ENCODE measurements at regions not wholly inside any gene's neighbourhood (a gene's known extent, or its start where the extent isn't known, plus 50 kb on each side); places are given as distances from the start of the nearest gene placed in this dataset.

DNA sequence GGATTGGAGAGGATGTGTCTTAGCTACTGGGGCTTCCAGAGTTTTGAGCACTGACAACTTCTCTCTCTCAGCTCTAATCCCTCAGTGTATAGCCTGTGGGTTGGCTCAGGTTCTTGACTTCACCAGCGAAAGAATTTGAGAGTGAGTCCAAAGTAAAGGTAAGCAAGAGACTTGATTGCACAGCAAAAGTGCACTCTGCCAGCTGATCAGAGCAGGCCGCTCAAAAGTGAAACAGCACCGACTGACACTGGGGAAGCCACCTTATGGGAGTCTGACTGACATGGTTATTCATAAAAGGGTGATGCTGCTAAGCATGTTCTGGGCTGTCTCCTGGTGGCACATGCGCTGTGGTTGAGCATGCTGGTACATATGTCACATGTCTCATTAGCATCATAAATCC is 389.5 kb downstream of the CBLN4 start:
- Histone ChIP-seq H3K36me3 (ENCODE audit: control insufficient read depth in 2 of 2, insufficient read depth in 2 of 2, low read length in 1 of 2) (no peaks in the 10 kb centered on the region), H3K4me1 (ENCODE audit: control insufficient read depth, insufficient read depth, low read length) (no peaks in the 10 kb centered on the region), H3K27me3 (replicated peaks in 1 of 2; ENCODE audit: control insufficient read depth in 2 of 2, insufficient read depth in 2 of 2, low read length in 1 of 2) (no peaks in the 10 kb centered on the region), H3K27ac (ENCODE audit: control insufficient read depth, insufficient read depth) (no peak overlapping the region), H3K4me2 (ENCODE audit: control insufficient read depth, insufficient read depth) (no peak overlapping the region), H4K20me1 (ENCODE audit: control insufficient read depth, insufficient read depth) (no peaks in the 10 kb centered on the region), H3K9me3 (replicated peaks; ENCODE audit: control insufficient read depth, insufficient read depth, low read length) (no peaks in the 10 kb centered on the region), H3K9ac (ENCODE audit: control insufficient read depth, insufficient read depth, low read length) (no peak overlapping the region), H3K79me2 (ENCODE audit: control insufficient read depth, insufficient read depth, low read length) (no peaks in the 10 kb centered on the region), H3K4me3 (no peak overlapping the region), H2AFZ (ENCODE audit: control insufficient read depth, low read depth, low read length) (no peak overlapping the region)
- intact Hi-C loops (cut with micrococcal nuclease; ENCODE audit: unreplicated experiment) (no loop called here), in situ Hi-C loops (cut with MboI) (no loop called here)
- ChIA-PET POLR2A (no interaction called here), RAD21 (ENCODE audit: unreplicated experiment) (no interaction called here), CTCF (no interaction called here), SMC1A (ENCODE audit: uncharacterized antibody, unreplicated experiment) (no interaction called here)
- TF ChIP-seq DPF2 (IDR thresholded peaks at IDR 0.05), result no peak
- TF ChIP-seq HDGF (IDR thresholded peaks at IDR 0.05), result no peak
- no peak for TF ChIP-seq SMAD1 (IDR thresholded peaks at IDR 0.05; ENCODE audit: low read depth, partially characterized antibody)
- no peak for TF ChIP-seq BCL11A (IDR thresholded peaks at IDR 0.05; ENCODE audit: low read depth, low read length)
- no peak for TF ChIP-seq NFIC (IDR thresholded peaks at IDR 0.05; ENCODE audit: low read depth, low read length)
- no peak for TF ChIP-seq MEF2A (IDR thresholded peaks at IDR 0.05; ENCODE audit: insufficient read depth, low read depth, low read length)
- TF ChIP-seq RB1 (IDR thresholded peaks at IDR 0.05; ENCODE audit: borderline replicate concordance), result no peak
- TF ChIP-seq MEF2B (IDR thresholded peaks at IDR 0.05; ENCODE audit: partially characterized antibody, poor library complexity, severe bottlenecking), result no peak
- no peak for TF ChIP-seq TCF12 (IDR thresholded peaks at IDR 0.05; ENCODE audit: low read depth, low read length)
- FAIRE-seq (no peak), ATAC-seq (no peak), DNase-seq (ENCODE audit: low read depth, low spot score) (no peak)
- BruUV-seq (replicated peaks), result no TSS peak
- 46% methylated on average over 4 of the region's 4 CpGs for WGBS (ENCODE audit: insufficient coverage, insufficient replicate concordance, low lambda C conversion rate, missing lambda C conversion rate)

DNA sequence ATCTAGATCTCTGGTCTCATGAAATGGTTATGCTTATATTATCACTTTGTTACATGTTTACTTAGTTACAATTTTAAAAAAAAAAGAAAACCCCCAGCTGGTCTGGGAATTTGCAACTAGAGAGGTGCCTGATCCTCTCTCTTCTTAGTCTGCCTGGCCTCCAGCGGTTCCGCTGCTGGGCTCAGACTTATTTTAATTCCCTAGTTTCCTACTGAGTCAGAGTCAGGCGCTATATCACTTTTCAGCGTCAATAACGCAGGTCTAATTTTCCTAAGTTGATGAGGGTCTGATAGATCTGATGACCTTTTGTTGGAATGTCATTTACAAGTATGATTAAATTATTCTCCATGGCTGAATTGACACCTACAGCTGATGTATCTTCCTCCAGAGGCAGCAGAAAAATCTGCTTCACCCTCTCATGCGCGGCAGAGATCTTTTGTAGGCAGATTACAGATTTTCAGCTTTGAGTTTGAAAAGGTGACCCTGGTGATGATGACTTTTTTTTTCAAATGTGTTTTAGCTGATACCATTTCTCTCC is 391.0 kb downstream of the CBLN4 start:
- in situ Hi-C loops (cut with MboI) (no loop called here), intact Hi-C loops (cut with micrococcal nuclease; ENCODE audit: unreplicated experiment) (no loop called here)
- Histone ChIP-seq H2AFZ (ENCODE audit: control insufficient read depth, low read depth, low read length) (no peak overlapping the region), H3K36me3 (ENCODE audit: control insufficient read depth in 2 of 2, insufficient read depth in 2 of 2, low read length in 1 of 2) (no peaks in the 10 kb centered on the region), H3K4me3 (no peak overlapping the region), H3K9ac (ENCODE audit: control insufficient read depth, insufficient read depth, low read length) (no peak overlapping the region), H3K27ac (ENCODE audit: control insufficient read depth, insufficient read depth) (no peak overlapping the region), H3K4me2 (ENCODE audit: control insufficient read depth, insufficient read depth) (no peak overlapping the region), H3K9me3 (replicated peaks; ENCODE audit: control insufficient read depth, insufficient read depth, low read length) (no peaks in the 10 kb centered on the region), H3K79me2 (ENCODE audit: control insufficient read depth, insufficient read depth, low read length) (no peaks in the 10 kb centered on the region), H3K27me3 (replicated peaks in 1 of 2; ENCODE audit: control insufficient read depth in 2 of 2, insufficient read depth in 2 of 2, low read length in 1 of 2) (no peaks in the 10 kb centered on the region), H4K20me1 (ENCODE audit: control insufficient read depth, insufficient read depth) (no peaks in the 10 kb centered on the region), H3K4me1 (ENCODE audit: control insufficient read depth, insufficient read depth, low read length) (no peaks in the 10 kb centered on the region)
- BruUV-seq (replicated peaks), result no TSS peak
- ChIA-PET RAD21 (ENCODE audit: unreplicated experiment) (no interaction called here), POLR2A (no interaction called here), CTCF (no interaction called here), SMC1A (ENCODE audit: uncharacterized antibody, unreplicated experiment) (no interaction called here)
- ATAC-seq (no peak), DNase-seq (ENCODE audit: low read depth, low spot score) (no peak), FAIRE-seq (no peak)
- 28% methylated on average over 7 of the region's 7 CpGs for WGBS (ENCODE audit: insufficient coverage, insufficient replicate concordance, low lambda C conversion rate, missing lambda C conversion rate)
- no peak for TF ChIP-seq ESRRA (IDR thresholded peaks at IDR 0.05; ENCODE audit: low read length)
- TF ChIP-seq, protein P1, sequence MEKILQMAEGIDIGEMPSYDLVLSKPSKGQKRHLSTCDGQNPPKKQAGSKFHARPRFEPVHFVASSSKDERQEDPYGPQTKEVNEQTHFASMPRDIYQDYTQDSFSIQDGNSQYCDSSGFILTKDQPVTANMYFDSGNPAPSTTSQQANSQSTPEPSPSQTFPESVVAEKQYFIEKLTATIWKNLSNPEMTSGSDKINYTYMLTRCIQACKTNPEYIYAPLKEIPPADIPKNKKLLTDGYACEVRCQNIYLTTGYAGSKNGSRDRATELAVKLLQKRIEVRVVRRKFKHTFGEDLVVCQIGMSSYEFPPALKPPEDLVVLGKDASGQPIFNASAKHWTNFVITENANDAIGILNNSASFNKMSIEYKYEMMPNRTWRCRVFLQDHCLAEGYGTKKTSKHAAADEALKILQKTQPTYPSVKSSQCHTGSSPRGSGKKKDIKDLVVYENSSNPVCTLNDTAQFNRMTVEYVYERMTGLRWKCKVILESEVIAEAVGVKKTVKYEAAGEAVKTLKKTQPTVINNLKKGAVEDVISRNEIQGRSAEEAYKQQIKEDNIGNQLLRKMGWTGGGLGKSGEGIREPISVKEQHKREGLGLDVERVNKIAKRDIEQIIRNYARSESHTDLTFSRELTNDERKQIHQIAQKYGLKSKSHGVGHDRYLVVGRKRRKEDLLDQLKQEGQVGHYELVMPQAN (conservative IDR thresholded peaks at IDR 0.05), result no peak
- TF ChIP-seq MXI1 (IDR thresholded peaks at IDR 0.05; ENCODE audit: low read depth, low read length), result no peak
- no peak for TF ChIP-seq SUPT20H (IDR thresholded peaks at IDR 0.05; ENCODE audit: borderline replicate concordance, control insufficient read depth, low read depth, low read length)
- no peak for TF ChIP-seq BCL11A (IDR thresholded peaks at IDR 0.05; ENCODE audit: low read depth, low read length)
- TF ChIP-seq TAF1 (IDR thresholded peaks at IDR 0.05; ENCODE audit: borderline replicate concordance, low read depth, low read length), result no peak
- TF ChIP-seq IKZF2 (IDR thresholded peaks at IDR 0.05), result no peak
- TF ChIP-seq, protein P2, sequence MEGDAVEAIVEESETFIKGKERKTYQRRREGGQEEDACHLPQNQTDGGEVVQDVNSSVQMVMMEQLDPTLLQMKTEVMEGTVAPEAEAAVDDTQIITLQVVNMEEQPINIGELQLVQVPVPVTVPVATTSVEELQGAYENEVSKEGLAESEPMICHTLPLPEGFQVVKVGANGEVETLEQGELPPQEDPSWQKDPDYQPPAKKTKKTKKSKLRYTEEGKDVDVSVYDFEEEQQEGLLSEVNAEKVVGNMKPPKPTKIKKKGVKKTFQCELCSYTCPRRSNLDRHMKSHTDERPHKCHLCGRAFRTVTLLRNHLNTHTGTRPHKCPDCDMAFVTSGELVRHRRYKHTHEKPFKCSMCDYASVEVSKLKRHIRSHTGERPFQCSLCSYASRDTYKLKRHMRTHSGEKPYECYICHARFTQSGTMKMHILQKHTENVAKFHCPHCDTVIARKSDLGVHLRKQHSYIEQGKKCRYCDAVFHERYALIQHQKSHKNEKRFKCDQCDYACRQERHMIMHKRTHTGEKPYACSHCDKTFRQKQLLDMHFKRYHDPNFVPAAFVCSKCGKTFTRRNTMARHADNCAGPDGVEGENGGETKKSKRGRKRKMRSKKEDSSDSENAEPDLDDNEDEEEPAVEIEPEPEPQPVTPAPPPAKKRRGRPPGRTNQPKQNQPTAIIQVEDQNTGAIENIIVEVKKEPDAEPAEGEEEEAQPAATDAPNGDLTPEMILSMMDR (IDR thresholded peaks at IDR 0.05 in 2 of 3, conservative IDR thresholded peaks at IDR 0.05 in 1 of 3; ENCODE audit: control insufficient read depth in 2 of 3, extremely low read depth in 1 of 3, insufficient read depth in 1 of 3, low read depth in 3 of 3, low read length in 3 of 3), result no peak
- no peak for TF ChIP-seq PAX8 (IDR thresholded peaks at IDR 0.05)

All from GM12878 (cell line).